GM10248 (cell line): ENCODE measurements at regions not wholly inside any gene's neighbourhood (a gene's known extent, or its start where the extent isn't known, plus 50 kb on each side); places are given as distances from the start of the nearest gene placed in this dataset.
"Not testable (repeated sequence)": the region's sequence is repeated elsewhere in the genome, so short reads cannot be mapped to it uniquely, and the experiment has no call there.

Source experiments
- CTCF ChIA-PET: fragments of 300-600 bp; sonication (Branson Sonifier 250); formaldehyde crosslinking; extraction: SDS; loops from one replicate; lab custom pipeline; 2021; ENCODE audit warnings: antibody characterized with exemption; lab: Yijun Ruan, JAX
- POLR2A ChIA-PET: fragments of 350-650 bp; sonication (Branson Sonifier 250); formaldehyde crosslinking; extraction: SDS; loops from one replicate; lab custom pipeline; 2020; ENCODE audit warnings: antibody characterized with exemption; lab: Yijun Ruan, JAX
- DNase-seq: peaks from one replicate; pipeline ENCODE4 v3.0.0; 2012; ENCODE audit errors: extremely low spot score
- CTCF ChIP-seq: IDR thresholded peaks from 2 replicates; pipeline ENCODE4 v1.5.1; 2012; ENCODE audit warnings: mild to moderate bottlenecking, low read depth; ENCODE audit errors: extremely low read depth, missing control alignments, control extremely low read depth

DNA sequence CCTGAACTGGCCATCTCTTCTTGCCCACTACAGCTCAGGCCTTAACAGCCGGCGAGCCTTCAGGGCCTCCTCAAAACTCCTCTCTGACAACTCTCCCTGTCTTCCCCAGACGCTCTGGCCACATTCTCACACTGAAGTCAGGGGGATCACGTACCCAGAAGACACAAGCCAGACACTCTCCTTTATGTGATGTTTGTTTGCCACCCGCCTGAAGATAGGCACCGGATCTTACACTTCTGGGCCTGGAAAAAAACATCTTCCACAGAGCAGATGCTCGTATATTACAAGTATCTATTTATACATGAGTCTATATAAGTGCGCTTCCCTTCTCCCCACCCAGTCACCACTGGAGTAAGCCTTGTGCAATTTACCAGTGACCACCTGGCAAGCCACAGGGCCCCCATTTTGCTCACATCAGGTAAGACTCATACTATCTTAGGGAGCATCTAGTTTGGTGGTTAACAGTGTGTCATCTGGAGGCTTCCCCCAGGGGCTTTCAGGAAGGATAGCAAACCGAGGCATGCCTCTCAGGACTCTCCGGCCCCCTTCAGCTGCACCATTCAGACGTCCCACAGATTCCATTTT is 349.4 kb downstream of the SOX9 start:
- DNase-seq: no peak
- ChIA-PET POLR2A (interaction anchor here (0.6 kb wide), 1 partner anchor 9 kb away, joined by 5 read pairs; no protein-coding TSS in a partner anchor), CTCF (interaction anchor here (0.8 to 1.6 kb wide), 6 partner anchors 10 to 53 kb away, joined by 3 to 5 read pairs (median 3); no protein-coding TSS in a partner anchor)
- no peak for TF ChIP-seq CTCF

DNA sequence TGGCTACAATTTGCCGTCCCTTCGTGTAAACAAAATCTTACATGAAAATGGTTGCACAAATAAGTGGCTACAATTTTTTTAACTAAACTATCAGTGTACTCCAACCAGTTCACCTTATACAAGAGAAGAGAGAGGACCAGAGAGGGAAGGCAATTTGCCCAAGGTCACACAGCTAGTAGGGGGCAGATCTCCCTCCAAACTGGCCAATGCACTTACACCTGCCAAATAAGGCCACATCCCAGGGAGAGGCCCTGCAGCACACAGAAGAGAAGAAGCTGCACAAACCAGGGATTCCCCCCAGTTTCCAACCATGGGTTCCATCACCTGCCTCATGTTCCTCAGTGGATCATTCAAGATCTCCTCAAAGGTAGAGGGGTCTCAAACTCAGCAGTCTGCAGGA is 349.9 kb downstream of the SOX9 start:
- CTCF ChIA-PET: interaction anchor here (0.6 to 1.6 kb wide), 7 partner anchors 12 to 89 kb away, joined by 3 to 5 read pairs (median 3); no protein-coding TSS in a partner anchor
- TF ChIP-seq CTCF: no peak
- DNase-seq: no peak
- POLR2A ChIA-PET: interaction anchor here (0.6 kb wide), 1 partner anchor 9 kb away, joined by 5 read pairs; no protein-coding TSS in a partner anchor

DNA sequence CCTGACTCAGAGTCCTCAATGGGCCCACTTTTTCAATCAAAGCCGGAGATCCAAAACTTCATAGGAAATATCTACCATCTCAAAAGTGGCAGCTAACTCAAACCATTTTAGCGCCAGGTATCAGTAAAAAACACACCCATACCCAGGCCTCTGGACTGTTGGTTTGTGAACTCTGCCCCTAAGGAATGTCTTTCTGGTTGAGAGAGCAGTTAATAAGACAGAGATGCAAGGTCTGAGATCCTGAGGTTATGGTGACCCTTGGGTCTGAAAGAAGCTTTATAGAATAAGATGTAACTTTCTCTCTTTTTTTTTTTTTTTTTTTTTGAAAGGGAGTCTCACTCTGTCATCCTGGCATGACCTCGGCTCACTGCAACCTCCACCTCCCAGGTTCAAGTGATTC is 350.5 kb downstream of the SOX9 start:
- ChIA-PET CTCF (interaction anchor here (0.6 to 1.6 kb wide), 8 partner anchors 11 to 89 kb away, joined by 3 to 5 read pairs (median 3); no protein-coding TSS in a partner anchor), POLR2A (no interaction called here)
- no peak for TF ChIP-seq CTCF
- DNase-seq: no peak

DNA sequence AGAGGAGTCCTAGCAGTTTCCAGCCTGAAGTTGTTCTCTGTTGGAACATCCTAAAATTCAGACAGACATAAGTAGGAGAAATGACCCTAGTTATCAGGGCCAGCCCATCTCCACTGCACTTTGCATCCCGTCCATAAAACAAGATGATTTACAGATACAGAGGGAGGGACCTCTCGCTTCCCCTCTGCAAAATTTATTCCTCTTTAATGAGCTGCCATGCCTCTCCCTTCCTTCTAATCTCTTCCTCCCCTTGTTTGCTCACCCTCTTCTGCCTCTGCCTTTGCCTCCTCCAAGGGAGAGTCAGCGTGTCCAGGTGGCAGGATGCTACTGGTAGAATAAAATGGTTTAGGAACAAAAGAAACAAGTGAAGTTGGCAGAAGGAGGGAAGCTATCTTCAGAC is 351.3 kb downstream of the SOX9 start:
- no peak for DNase-seq
- POLR2A ChIA-PET: no interaction called here

DNA sequence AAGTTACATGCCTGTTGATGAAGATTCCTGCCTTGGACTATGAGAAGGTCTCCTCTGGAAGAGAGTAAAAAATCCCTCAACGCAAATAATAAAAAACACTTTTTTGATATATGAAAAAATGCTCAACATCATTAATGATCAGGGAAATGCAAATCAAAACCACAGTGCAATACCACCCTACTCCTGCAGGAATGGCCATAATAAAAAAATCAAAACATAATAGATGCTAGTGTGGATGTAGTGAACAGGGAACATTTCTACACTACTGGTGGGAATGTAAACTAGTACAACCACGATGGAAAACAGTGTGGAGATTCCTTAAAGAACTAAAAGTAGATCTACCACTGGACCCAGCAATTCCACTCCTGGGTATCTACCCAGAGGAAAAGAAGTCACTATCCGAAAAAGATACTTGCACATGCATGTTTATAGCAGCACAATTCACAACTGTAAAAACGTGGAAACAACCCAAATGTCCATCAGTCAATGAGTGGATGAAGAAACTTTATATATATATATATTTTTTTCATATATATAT is 352.1 kb downstream of the SOX9 start:
- CTCF ChIA-PET, POLR2A ChIA-PET: not testable (repeated sequence)

More for the DNA sequence above, 351.3 kb downstream of the SOX9 start:
- TF ChIP-seq CTCF: no peak
- CTCF ChIA-PET: interaction anchor here (1.3 to 1.6 kb wide), 2 partner anchors 55 to 67 kb away, joined by 3 to 5 read pairs; no protein-coding TSS in a partner anchor

GRCh38 chr17:72474243-72474642 is 353.4 kb downstream of the SOX9 start:
- CTCF ChIA-PET: no interaction called here
- POLR2A ChIA-PET: no interaction called here
- DNase-seq: no peak
- no peak for TF ChIP-seq CTCF

More for the DNA sequence above, 352.1 kb downstream of the SOX9 start:
- DNase-seq: not testable (repeated sequence)
